AG04450 (cell line): ENCODE measurements at regions not wholly inside any gene's neighbourhood (a gene's known extent, or its start where the extent isn't known, plus 50 kb on each side); places are given as distances from the start of the nearest gene placed in this dataset.

ENCODE experiments used
- CTCF ChIA-PET: fragments of 300-600, 350-600 bp; formaldehyde crosslinking; extraction: SDS; loops from one replicate; lab custom pipeline; 2022; ENCODE audit warnings: antibody characterized with exemption, inconsistent platforms; lab: Charles Lee
- POLR2A ChIA-PET: fragments of 350-600 bp; formaldehyde crosslinking; extraction: SDS; loops from one replicate; lab custom pipeline; 2021; ENCODE audit warnings: antibody characterized with exemption, inconsistent platforms; lab: Yijun Ruan, JAX
- DNase-seq: peaks from one replicate; pipeline ENCODE4 v3.0.0-alpha.2; 2011; ENCODE audit warnings: low read depth, low spot score
- H3K27ac ChIP-seq: one replicate; pipeline ENCODE4 v1.5.1; 2012; ENCODE audit warnings: low read depth, low read length, control low read depth
- H3K27me3 ChIP-seq: one replicate; pipeline ENCODE4 v1.6.0; 2012; ENCODE audit warnings: low read length; ENCODE audit not compliant: control insufficient read depth, insufficient read depth
- H3K4me3 ChIP-seq: 2 replicates; pipeline ENCODE4 v1.5.1; 2011; ENCODE audit warnings: mild to moderate bottlenecking, low read depth, low read length, control low read depth
- H3K9me3 ChIP-seq: 2 replicates; pipeline ENCODE4 v1.5.1; 2012; ENCODE audit warnings: low read length; ENCODE audit not compliant: control insufficient read depth, insufficient read depth
- CTCF ChIP-seq: IDR thresholded peaks from 2 replicates; pipeline ENCODE4 v1.5.1; 2011; ENCODE audit warnings: low read depth, low read length, control low read depth, inconsistent platforms

- no peaks in the 10 kb centered on the region; the same call in 1 of the 2 replicates for H3K9me3 ChIP-seq
- CTCF ChIA-PET: no interaction called here
- POLR2A ChIA-PET: no interaction called here
- DNase-seq: no peak
- peaks cover 2% of the 10 kb centered on the region for H3K27me3 ChIP-seq
- no peak for TF ChIP-seq CTCF
- no peak overlapping the region for H3K27ac ChIP-seq
- no peak overlapping the region for H3K4me3 ChIP-seq
These were observed 397.0 kb downstream of the ETS1 start for GRCh38 chr11:128190312-128190711.

- no peak for DNase-seq
- CTCF ChIA-PET: no interaction called here
- H3K27ac ChIP-seq: no peak overlapping the region
- POLR2A ChIA-PET: no interaction called here
- no peak overlapping the region for H3K4me3 ChIP-seq
- no peak for TF ChIP-seq CTCF
- peaks cover 2% of the 10 kb centered on the region for H3K27me3 ChIP-seq
- peaks cover 3% of the 10 kb centered on the region; the same call in 1 of the 2 replicates for H3K9me3 ChIP-seq
These were observed 397.5 kb downstream of the ETS1 start for GRCh38 chr11:128189823-128190222.

GRCh38 chr11:128188346-128189004 is 398.9 kb downstream of the ETS1 start:
- DNase-seq: no peak
- ChIA-PET POLR2A (no interaction called here), CTCF (interaction anchor here (1.6 kb wide), 1 partner anchor 16 kb away, joined by 9 read pairs; no protein-coding TSS in a partner anchor)
- Histone ChIP-seq H3K9me3 (peaks cover 3% of the 10 kb centered on the region; the same call in 1 of the 2 replicates), H3K27me3 (no peaks in the 10 kb centered on the region), H3K27ac (no peak overlapping the region), H3K4me3 (no peak overlapping the region)
- no peak for TF ChIP-seq CTCF

- H3K4me3 ChIP-seq: no peak overlapping the region
- no peaks in the 10 kb centered on the region for H3K27me3 ChIP-seq
- DNase-seq: no peak
- ChIA-PET CTCF (interaction anchor here (1.6 kb wide), 1 partner anchor 15 kb away, joined by 9 read pairs; no protein-coding TSS in a partner anchor), POLR2A (no interaction called here)
- TF ChIP-seq CTCF: no peak
- H3K27ac ChIP-seq: no peak overlapping the region
- peaks cover 3% of the 10 kb centered on the region; the same call in 1 of the 2 replicates for H3K9me3 ChIP-seq
These were observed 399.5 kb downstream of the ETS1 start for GRCh38 chr11:128187835-128188234.

GRCh38 chr11:128187377-128187776 is 400.0 kb downstream of the ETS1 start:
- H3K9me3 ChIP-seq: peaks cover 3% of the 10 kb centered on the region; the same call in 1 of the 2 replicates
- H3K4me3 ChIP-seq: no peak overlapping the region
- ChIA-PET POLR2A (no interaction called here), CTCF (interaction anchor here (1.6 kb wide), 1 partner anchor 15 kb away, joined by 9 read pairs; no protein-coding TSS in a partner anchor)
- no peak for TF ChIP-seq CTCF
- no peaks in the 10 kb centered on the region for H3K27me3 ChIP-seq
- H3K27ac ChIP-seq: no peak overlapping the region
- no peak for DNase-seq
